HEK293 (cell line): ENCODE measurements at regions not wholly inside any gene's neighbourhood (a gene's known extent, or its start where the extent isn't known, plus 50 kb on each side); places are given as distances from the start of the nearest gene placed in this dataset.

Experiments
- CTCF ChIA-PET: fragments of 350-600 bp; formaldehyde crosslinking; extraction: SDS; loops from one replicate; lab custom pipeline; 2021; ENCODE audit warnings: antibody characterized with exemption; lab: Yijun Ruan, JAX
- POLR2A ChIA-PET: fragments of 300-600 bp; formaldehyde crosslinking; extraction: SDS; loops from one replicate; lab custom pipeline; 2020; ENCODE audit warnings: antibody characterized with exemption, inconsistent platforms; lab: Yijun Ruan, JAX
- H3K27ac ChIP-seq: fragments of 200-500 bp; sonication (Bioruptor generic); 2 replicates; pipeline ENCODE4 v1.5.1; 2014; ENCODE audit warnings: low read depth, low read length, control low read depth, inconsistent platforms; ENCODE audit errors: extremely low read depth
- H3K36me3 ChIP-seq, 2 experiments: fragments of 200-500 bp in 1 of 2; sonication (Bioruptor generic) in 1 of 2; 1 replicate in 1 of 2; 2 replicates in 1 of 2; pipeline ENCODE4 v1.5.1; 2014 to 2017; ENCODE audit warnings: inconsistent platforms in 2 of 2, low read length in 2 of 2; ENCODE audit not compliant: control insufficient read depth in 2 of 2, insufficient read depth in 1 of 2
- H3K4me1 ChIP-seq: fragments of 200-500 bp; sonication (Bioruptor generic); 2 replicates; pipeline ENCODE4 v1.5.1; 2014; ENCODE audit warnings: mild to moderate bottlenecking, low read length, inconsistent platforms; ENCODE audit not compliant: control insufficient read depth, insufficient read depth
- H3K4me3 ChIP-seq: 2 replicates; pipeline ENCODE4 v1.5.1; 2011; ENCODE audit warnings: low read depth, mild to moderate bottlenecking, control low read depth, low read length, moderate library complexity
- H3K9me3 ChIP-seq: fragments of 200-500 bp; sonication (Bioruptor generic); 2 replicates; pipeline ENCODE4 v1.5.1; 2014; ENCODE audit warnings: low read depth, low read length, inconsistent platforms; ENCODE audit not compliant: control insufficient read depth, insufficient read depth
- FEZF1 ChIP-seq: fragments of 450-650 bp; formaldehyde crosslinking; IDR thresholded peaks from 2 replicates; pipeline ENCODE4 v1.5.1; 2016; ENCODE audit warnings: missing biosample characterization, missing genetic modification characterization
- GLI4 ChIP-seq: fragments of 450-650 bp; formaldehyde crosslinking; IDR thresholded peaks from 2 replicates; pipeline ENCODE4 v1.5.1; 2016; ENCODE audit warnings: missing biosample characterization, missing genetic modification characterization
- GLIS1 ChIP-seq: fragments of 450-650 bp; formaldehyde crosslinking; IDR thresholded peaks from 2 replicates; pipeline ENCODE4 v1.5.1; 2016; ENCODE audit warnings: missing biosample characterization, missing genetic modification characterization
- GLIS2 ChIP-seq: fragments of 450-650 bp; formaldehyde crosslinking; IDR thresholded peaks from 2 replicates; pipeline ENCODE4 v1.5.1; 2016; ENCODE audit warnings: missing biosample characterization, missing genetic modification characterization
- HOXA7 ChIP-seq: sonication (generic); formaldehyde crosslinking; IDR thresholded peaks from 2 replicates; pipeline ENCODE4 v1.8.1; 2022; ENCODE audit warnings: missing genetic modification reagents, borderline replicate concordance
- HOXD13 ChIP-seq: sonication (generic); formaldehyde crosslinking; IDR thresholded peaks from 2 replicates; pipeline ENCODE4 v1.8.0; 2022; ENCODE audit warnings: missing genetic modification reagents, borderline replicate concordance
- IKZF3 ChIP-seq: fragments of 450-650 bp; IDR thresholded peaks from 2 replicates; pipeline ENCODE4 v1.5.0; 2018; ENCODE audit warnings: missing biosample characterization, mild to moderate bottlenecking, missing genetic modification characterization, moderate library complexity
- MEIS1 ChIP-seq: sonication (generic); formaldehyde crosslinking; IDR thresholded peaks from 2 replicates; pipeline ENCODE4 v1.8.1; 2022; ENCODE audit warnings: missing genetic modification reagents, mild to moderate bottlenecking, borderline replicate concordance
- ZEB2 ChIP-seq: fragments of 450-650 bp; formaldehyde crosslinking; IDR thresholded peaks from 2 replicates; pipeline ENCODE4 v1.5.1; 2016; ENCODE audit warnings: missing biosample characterization, missing genetic modification characterization
- ZFP41 ChIP-seq: fragments of 450-650 bp; formaldehyde crosslinking; IDR thresholded peaks from 2 replicates; pipeline ENCODE4 v1.5.1; 2016; ENCODE audit warnings: missing biosample characterization, missing genetic modification characterization, borderline replicate concordance
- ZNF221 ChIP-seq: fragments of 450-650 bp; formaldehyde crosslinking; IDR thresholded peaks from 2 replicates; pipeline ENCODE4 v1.5.1; 2017; ENCODE audit warnings: missing biosample characterization, missing genetic modification characterization, borderline replicate concordance
- ZNF394 ChIP-seq: fragments of 450-650 bp; formaldehyde crosslinking; IDR thresholded peaks from 2 replicates; pipeline ENCODE4 v1.5.1; 2016; ENCODE audit warnings: missing biosample characterization, missing genetic modification characterization, mild to moderate bottlenecking, moderate library complexity, borderline replicate concordance
- ZNF404 ChIP-seq: fragments of 450-650 bp; formaldehyde crosslinking; IDR thresholded peaks from 2 replicates; pipeline ENCODE4 v1.5.1; 2017; ENCODE audit warnings: missing biosample characterization, missing genetic modification characterization
- ZNF423 ChIP-seq: fragments of 450-650 bp; formaldehyde crosslinking; IDR thresholded peaks from 2 replicates; pipeline ENCODE4 v1.5.1; 2016; ENCODE audit warnings: missing biosample characterization, missing genetic modification characterization
- ZNF433 ChIP-seq: fragments of 450-650 bp; formaldehyde crosslinking; IDR thresholded peaks from 2 replicates; pipeline ENCODE4 v1.5.1; 2016; ENCODE audit warnings: missing biosample characterization, missing genetic modification characterization, low read depth
- ZNF670 ChIP-seq: fragments of 450-650 bp; formaldehyde crosslinking; IDR thresholded peaks from 2 replicates; pipeline ENCODE4 v1.5.1; 2016; ENCODE audit warnings: missing biosample characterization, missing genetic modification characterization, low read depth
- ZNF791 ChIP-seq: fragments of 450-650 bp; formaldehyde crosslinking; IDR thresholded peaks from 2 replicates; pipeline ENCODE4 v1.5.1; 2016; ENCODE audit warnings: missing biosample characterization, missing genetic modification characterization
- ZSCAN23 ChIP-seq: fragments of 450-650 bp; formaldehyde crosslinking; IDR thresholded peaks from 2 replicates; pipeline ENCODE4 v1.5.1; 2016; ENCODE audit warnings: missing biosample characterization, missing genetic modification characterization
- ZSCAN30 ChIP-seq: fragments of 450-650 bp; IDR thresholded peaks from 2 replicates; pipeline ENCODE4 v1.5.1; 2018; ENCODE audit warnings: missing biosample characterization, mild to moderate bottlenecking, missing genetic modification characterization, moderate library complexity
- ZXDB ChIP-seq: fragments of 450-650 bp; formaldehyde crosslinking; IDR thresholded peaks from 2 replicates; pipeline ENCODE4 v1.5.1; 2016; ENCODE audit warnings: missing biosample characterization, missing genetic modification characterization
- TF ChIP-seq, protein P1 (sequence below): fragments of 450-650 bp; formaldehyde crosslinking; IDR thresholded peaks from 2 replicates; pipeline ENCODE4 v1.5.1; 2016; ENCODE audit warnings: missing biosample characterization, missing genetic modification characterization
- TF ChIP-seq, protein P2 (sequence below): fragments of 450-650 bp; formaldehyde crosslinking; IDR thresholded peaks from 2 replicates; pipeline ENCODE4 v1.5.1; 2016; ENCODE audit warnings: missing biosample characterization, missing genetic modification characterization
- TF ChIP-seq, protein P3 (sequence below): fragments of 450-650 bp; formaldehyde crosslinking; IDR thresholded peaks from 2 replicates; pipeline ENCODE4 v1.5.1; 2016; ENCODE audit warnings: missing biosample characterization, missing genetic modification characterization
- TF ChIP-seq, protein P4 (sequence below): fragments of 450-650 bp; formaldehyde crosslinking; IDR thresholded peaks from 2 replicates; pipeline ENCODE4 v1.5.1; 2016; ENCODE audit warnings: missing biosample characterization, missing genetic modification characterization

DNA sequence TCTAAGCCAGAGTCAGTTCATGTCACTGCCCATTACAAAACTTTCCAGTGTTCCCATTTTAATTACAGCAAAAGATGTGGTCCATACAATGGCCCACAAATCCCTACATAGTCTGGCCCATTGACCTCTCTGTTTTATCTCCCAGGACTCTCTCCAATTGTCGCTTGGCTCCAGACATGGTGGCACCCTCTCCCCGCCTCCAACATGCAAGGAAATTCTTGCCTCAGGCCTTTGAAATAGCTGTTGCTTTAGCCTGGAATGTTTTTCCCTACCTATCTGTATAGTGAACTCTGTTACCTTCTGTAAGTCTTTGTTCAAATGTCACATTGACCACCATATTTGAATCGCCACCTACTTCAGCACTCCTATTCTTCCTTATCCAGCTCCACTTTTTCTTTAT, 377.3 kb upstream of the MCTP2 start (continued):
- TF ChIP-seq ZNF394 (tag by site-specific recombination) (no peak), ZSCAN30 (tag by site-specific recombination) (no peak), ZNF670 (no peak), ZNF791 (tag by site-specific recombination) (no peak), IKZF3 (no peak)
- TF ChIP-seq, protein P1, sequence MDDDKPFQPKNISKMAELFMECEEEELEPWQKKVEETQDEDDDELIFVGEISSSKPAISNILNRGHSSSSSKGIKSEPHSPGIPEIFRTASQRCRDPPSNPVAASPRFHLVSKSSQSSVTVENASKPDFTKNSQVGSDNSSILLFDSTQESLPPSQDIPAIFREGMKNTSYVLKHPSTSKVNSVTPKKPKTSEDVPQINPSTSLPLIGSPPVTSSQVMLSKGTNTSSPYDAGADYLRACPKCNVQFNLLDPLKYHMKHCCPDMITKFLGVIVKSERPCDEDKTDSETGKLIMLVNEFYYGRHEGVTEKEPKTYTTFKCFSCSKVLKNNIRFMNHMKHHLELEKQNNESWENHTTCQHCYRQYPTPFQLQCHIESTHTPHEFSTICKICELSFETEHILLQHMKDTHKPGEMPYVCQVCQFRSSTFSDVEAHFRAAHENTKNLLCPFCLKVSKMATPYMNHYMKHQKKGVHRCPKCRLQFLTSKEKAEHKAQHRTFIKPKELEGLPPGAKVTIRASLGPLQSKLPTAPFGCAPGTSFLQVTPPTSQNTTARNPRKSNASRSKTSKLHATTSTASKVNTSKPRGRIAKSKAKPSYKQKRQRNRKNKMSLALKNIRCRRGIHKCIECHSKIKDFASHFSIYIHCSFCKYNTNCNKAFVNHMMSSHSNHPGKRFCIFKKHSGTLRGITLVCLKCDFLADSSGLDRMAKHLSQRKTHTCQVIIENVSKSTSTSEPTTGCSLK (tag by site-specific recombination), result no peak
- TF ChIP-seq, protein P2, sequence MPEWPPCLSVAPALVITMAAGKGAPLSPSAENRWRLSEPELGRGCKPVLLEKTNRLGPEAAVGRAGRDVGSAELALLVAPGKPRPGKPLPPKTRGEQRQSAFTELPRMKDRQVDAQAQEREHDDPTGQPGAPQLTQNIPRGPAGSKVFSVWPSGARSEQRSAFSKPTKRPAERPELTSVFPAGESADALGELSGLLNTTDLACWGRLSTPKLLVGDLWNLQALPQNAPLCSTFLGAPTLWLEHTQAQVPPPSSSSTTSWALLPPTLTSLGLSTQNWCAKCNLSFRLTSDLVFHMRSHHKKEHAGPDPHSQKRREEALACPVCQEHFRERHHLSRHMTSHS (tag by site-specific recombination), result no peak
- TF ChIP-seq, protein P3, sequence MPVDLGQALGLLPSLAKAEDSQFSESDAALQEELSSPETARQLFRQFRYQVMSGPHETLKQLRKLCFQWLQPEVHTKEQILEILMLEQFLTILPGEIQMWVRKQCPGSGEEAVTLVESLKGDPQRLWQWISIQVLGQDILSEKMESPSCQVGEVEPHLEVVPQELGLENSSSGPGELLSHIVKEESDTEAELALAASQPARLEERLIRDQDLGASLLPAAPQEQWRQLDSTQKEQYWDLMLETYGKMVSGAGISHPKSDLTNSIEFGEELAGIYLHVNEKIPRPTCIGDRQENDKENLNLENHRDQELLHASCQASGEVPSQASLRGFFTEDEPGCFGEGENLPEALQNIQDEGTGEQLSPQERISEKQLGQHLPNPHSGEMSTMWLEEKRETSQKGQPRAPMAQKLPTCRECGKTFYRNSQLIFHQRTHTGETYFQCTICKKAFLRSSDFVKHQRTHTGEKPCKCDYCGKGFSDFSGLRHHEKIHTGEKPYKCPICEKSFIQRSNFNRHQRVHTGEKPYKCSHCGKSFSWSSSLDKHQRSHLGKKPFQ, result no peak

DNA sequence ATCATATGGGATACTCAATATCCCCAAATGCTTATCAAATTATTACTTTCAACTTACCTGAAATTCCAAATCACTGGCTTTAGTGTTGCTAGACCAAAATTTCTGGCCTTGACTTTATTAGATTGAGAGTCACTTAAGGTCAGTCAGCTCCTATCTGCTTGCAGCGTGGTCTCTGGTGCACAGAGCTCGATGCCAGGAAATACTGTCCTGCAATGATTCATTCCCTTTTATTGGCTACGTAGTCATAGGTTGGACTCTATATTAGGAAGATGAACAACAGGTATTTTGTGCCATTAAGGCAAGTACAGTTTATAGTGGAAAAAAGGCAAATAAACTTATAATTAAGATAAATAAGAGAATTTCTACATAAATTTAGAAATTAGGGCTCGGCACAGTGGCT, 378.6 kb upstream of the MCTP2 start:
- TF ChIP-seq FEZF1 (tag by site-specific recombination), result no peak
- TF ChIP-seq ZXDB, result no peak
- no peak for TF ChIP-seq ZSCAN23 (tag by site-specific recombination)
- TF ChIP-seq MEIS1 (CRISPR knock-in tag), result no peak
- no peak for TF ChIP-seq ZNF221
- TF ChIP-seq, protein P4, sequence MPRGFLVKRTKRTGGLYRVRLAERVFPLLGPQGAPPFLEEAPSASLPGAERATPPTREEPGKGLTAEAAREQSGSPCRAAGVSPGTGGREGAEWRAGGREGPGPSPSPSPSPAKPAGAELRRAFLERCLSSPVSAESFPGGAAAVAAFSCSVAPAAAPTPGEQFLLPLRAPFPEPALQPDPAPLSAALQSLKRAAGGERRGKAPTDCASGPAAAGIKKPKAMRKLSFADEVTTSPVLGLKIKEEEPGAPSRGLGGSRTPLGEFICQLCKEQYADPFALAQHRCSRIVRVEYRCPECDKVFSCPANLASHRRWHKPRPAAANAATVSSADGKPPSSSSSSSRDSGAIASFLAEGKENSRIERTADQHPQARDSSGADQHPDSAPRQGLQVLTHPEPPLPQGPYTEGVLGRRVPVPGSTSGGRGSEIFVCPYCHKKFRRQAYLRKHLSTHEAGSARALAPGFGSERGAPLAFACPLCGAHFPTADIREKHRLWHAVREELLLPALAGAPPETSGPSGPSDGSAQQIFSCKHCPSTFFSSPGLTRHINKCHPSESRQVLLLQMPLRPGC, result no peak
- TF ChIP-seq ZNF423 (tag by site-specific recombination), result no peak
- no peak for TF ChIP-seq ZNF404 (tag by site-specific recombination)
- no peak for TF ChIP-seq ZFP41
- TF ChIP-seq ZNF433 (tag by site-specific recombination), result no peak
- TF ChIP-seq GLI4 (tag by site-specific recombination), result no peak
- TF ChIP-seq, all 188 proteins: peak for 0
- Histone ChIP-seq H3K36me3 (no peaks in the 10 kb centered on the region), H3K9me3 (no peaks in the 10 kb centered on the region), H3K4me1 (no peaks in the 10 kb centered on the region), H3K27ac (no peak overlapping the region), H3K4me3 (no peak overlapping the region)
- ChIA-PET POLR2A (no interaction called here), CTCF (interaction anchor here (1.1 kb wide), 1 partner anchor 123 kb away, joined by 3 read pairs; no protein-coding TSS in a partner anchor)

DNA sequence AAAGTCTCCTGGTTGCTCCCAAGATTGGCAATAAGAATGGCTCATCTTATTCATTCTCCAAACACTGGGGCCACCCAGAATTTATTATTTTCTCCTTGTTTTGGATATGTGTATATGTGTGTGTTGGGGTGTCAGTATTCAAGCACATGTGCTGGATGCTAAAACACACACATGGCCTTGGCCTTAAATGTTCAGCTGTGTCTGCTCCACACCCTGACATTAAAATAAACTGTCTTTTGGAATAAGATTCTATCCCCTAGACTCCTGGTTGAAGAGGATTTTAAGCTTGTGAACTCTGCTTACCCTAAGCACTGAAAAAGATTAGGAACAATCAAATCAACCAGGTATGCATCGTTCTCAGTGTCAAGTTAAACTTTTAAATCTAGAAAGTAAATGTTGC, 382.9 kb upstream of the MCTP2 start:
- ChIA-PET POLR2A (no interaction called here), CTCF (no interaction called here)
- TF ChIP-seq GLIS2 (tag by site-specific recombination) (no peak), ZEB2 (no peak), HOXD13 (CRISPR knock-in tag) (no peak), GLIS1 (tag by site-specific recombination) (no peak), ZNF221 (no peak), HOXA7 (CRISPR knock-in tag) (no peak)
- TF ChIP-seq, protein P4, result no peak

More for the DNA sequence above, 382.9 kb upstream of the MCTP2 start:
- Histone ChIP-seq H3K27ac (no peak overlapping the region), H3K4me1 (no peaks in the 10 kb centered on the region), H3K36me3 (no peaks in the 10 kb centered on the region), H3K4me3 (no peak overlapping the region), H3K9me3 (no peaks in the 10 kb centered on the region)
